ENCODE measurements at regions not wholly inside any gene's neighbourhood (a gene's known extent, or its start where the extent isn't known, plus 50 kb on each side); places are given as distances from the start of the nearest gene placed in this dataset.

DNA sequence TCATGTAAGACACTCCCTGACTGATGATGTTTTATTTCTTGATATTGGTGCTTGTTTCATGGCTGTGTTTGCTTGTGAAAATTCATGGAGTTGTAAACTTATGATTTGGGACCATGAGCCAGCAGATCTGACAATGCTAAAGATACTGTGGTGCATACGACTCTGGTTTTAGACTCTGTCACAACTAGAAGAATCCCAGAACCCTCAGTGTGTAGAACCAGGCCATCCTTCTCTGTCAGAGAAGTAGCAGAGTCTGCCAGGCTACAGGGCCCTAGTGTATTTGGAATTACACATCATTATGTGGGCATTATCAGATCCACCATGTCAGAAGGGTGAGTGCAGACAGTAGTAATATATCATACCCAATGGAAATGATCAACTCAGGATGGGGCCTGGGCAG, 209.8 kb upstream of the POU2AF2 start:
- DNase-seq (ENCODE audit: low read depth, low spot score), result no peak

DNA sequence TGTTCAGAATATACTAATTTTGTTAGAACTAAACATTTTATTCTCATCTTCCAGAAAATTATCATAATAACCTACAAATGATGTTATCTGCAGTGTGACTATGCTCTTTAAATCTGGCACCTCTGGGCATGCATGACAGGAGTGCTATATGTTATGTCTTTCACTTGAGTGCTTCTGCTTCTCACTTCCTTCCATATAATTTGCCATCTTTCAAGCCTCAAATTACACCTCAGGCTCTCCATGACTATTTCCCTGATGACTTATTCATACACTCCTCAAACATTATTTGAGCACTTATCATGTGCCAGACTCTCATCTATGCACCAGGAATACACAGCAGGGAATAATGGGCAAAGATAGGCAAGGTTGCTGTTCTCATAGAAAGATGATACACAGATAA, 219.3 kb upstream of the POU2AF2 start:
- DNase-seq (ENCODE audit: low read depth, low spot score), result no peak

DNA sequence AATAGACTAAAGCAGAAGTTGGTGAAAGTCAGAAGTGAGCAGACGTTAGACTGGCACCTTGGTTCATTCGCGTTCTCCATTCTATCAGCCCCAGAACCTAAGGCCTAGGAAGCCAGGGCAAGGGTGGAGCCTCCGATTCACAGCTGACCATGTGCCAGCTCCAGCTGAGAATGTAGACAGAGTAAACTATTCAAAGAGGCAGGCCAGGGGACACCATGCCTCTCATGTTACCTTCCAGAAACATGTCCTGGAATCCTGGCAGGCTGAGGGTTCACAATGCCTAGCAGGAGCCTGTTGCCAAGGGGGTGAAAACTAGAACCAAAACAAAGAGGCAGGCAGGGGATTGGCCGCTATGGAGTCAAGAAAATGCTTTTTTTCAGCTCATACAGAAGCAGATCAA, 224.4 kb upstream of the POU2AF2 start:
- DNase-seq (ENCODE audit: low read depth, low spot score), result no peak

GRCh38 chr11:111019871-111020670, 225.5 kb upstream of the POU2AF2 start:
- DNase-seq (ENCODE audit: low read depth, low spot score), result no peak

DNA sequence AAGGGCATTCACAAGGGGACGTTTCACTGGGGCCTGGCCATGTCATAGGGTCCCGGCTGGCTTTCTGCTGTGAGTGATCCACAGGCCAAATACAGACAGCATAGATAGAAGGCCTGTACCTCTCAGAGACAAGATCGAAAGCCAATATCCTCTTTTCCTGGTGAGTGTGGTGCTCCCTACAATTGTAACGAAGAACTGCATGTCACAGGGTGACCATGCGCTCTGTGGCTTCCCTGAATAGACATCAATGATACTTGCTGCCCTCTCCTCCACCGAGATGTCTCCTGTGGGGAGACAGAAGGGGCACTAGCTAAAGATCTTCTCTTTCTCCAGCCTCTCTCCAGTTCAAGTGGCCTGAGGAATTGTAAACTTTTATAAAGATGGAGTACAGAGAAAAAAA, 226.1 kb upstream of the POU2AF2 start:
- DNase-seq (ENCODE audit: low read depth, low spot score), result no peak

DNA sequence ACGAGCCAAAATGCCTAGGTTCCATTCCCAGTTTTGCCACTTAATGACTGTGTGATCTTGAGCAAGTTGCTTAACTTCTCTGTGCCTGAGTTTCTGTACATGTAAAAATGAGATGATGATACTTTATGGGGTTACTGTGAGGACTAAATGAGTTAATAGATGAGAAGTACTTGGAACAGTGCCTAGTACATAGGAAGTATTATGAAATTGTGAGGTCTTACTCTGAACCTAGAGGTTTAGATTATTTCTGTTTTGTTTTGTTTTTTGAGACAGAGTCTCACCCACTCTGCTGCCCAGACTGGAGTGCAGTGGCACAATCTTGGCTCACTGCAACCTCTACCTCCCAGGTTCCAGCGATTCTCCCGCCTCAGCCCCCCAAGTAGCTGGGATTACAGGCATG, 227.0 kb upstream of the POU2AF2 start:
- no peak for DNase-seq (ENCODE audit: low read depth, low spot score)

DNA sequence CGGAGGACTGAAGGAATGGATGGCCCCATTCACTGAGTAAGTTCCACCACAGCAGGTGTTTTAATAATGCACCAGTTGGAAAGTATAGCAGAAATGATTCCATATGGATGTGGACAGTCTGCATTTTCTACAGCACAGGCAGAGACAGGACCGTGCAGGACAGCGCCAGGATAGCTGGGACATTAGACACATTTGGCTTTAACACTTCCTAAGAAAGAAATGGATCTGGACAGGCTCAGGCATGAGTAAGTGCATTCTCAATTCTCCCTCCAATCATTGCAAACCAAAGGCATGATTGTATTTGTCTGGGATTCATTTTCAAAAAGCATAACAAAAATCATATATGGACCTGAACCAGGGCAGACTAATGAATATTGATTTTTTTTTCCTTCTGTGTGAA, 233.0 kb upstream of the POU2AF2 start:
- DNase-seq (ENCODE audit: low read depth, low spot score), result no peak

DNA sequence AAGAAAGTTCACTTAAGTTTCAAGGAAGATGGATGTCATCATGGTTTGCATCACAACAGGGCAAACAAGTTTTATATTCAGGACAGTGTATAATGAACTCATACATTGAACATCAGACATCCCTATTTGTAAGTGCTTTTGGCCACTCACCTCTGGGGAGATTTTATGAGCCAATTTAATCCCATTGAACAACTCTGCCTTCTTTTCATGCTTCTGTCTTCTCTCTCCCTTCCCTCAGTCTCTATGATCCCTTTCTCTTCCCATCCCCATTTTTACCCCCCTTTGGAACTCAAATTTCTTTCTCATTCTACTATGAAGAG, 234.3 kb upstream of the POU2AF2 start:
- DNase-seq (ENCODE audit: low read depth, low spot score), result no peak

GRCh38 chr11:111010391-111011274, 234.9 kb upstream of the POU2AF2 start:
- DNase-seq (ENCODE audit: low read depth, low spot score), result no peak

- DNase-seq (ENCODE audit: low read depth, low spot score), result no peak
Measured at GRCh38 chr11:111006227-111006626, 239.3 kb upstream of the POU2AF2 start.

GRCh38 chr11:111001986-111002611, 243.4 kb upstream of the POU2AF2 start:
- DNase-seq (ENCODE audit: low read depth, low spot score), result no peak

- no peak for DNase-seq (ENCODE audit: low read depth, low spot score)
Measured at GRCh38 chr11:111001081-111001430, 244.5 kb upstream of the POU2AF2 start.

DNA sequence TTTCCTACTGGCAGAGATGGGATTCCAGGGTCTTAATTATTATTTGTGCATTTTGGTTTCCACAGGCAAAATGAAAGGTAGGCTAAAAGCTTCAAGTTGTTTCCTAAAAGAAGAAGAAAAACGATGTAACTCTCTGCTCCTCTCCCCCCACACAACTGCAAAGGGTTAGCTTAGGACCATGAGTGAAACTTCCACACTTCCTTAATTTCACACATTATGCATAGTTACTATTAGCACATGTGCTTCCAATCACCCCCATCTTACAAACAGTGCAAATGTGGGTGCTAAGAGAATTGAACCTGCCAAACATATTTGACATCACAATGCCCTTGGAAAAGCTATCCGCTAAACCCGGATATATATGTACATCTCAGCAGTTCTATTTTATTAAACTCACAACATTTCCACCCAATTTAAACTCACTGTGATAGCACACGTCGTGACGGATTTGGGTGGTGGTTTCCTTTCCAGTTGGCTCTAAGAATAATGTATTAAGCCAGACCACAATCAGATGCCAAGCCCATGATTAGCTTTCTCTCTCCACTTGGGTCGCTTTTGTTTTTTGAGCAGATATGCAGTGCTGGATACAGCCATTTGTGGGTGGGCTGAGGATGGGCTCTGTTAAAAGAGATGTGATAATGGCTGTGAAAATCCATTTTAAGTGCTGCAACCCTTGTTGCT, 245.0 kb upstream of the POU2AF2 start:
- DNase-seq (ENCODE audit: low read depth, low spot score), result no peak

DNA sequence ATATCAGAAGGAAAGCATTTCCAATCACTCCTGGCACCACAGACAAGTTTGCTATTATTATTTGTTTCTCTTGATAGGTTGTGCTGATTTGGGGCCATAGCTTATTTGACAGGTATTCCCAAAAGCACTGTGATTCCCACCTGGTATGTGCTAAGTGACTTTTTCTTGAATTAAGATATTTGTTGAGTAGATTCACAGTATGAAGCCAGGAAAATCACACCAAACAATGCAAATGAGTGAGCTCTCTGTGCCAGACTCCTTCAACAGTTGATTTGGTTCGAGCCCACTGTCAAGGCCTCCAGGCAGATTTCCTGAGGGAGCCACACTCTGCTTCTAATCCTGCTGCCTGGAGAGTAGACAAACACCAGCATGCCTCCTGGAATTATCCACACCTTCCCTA, 253.0 kb upstream of the POU2AF2 start:
- no peak for DNase-seq (ENCODE audit: low read depth, low spot score)

GRCh38 chr11:110991661-110992355, 253.7 kb upstream of the POU2AF2 start:
- no peak for DNase-seq (ENCODE audit: low read depth, low spot score)

DNA sequence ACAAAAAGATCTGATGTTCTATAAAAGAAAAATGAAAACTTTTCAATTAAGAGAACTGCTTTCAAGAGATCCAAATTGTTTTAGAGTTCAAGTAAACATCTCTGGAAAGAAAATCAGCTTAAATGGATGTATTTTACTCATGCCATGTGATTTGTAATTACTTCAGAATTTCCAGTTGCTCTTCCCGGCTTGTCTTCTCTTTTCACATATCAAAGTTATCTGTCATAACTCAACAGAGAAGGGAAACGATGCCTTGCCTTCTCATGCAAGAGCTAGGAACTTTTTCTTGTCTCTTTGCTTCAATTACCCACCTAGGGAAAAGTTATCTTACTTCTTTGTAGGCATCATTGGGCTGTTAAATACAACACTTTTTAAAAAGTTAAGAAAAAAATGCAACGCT, 255.2 kb upstream of the POU2AF2 start:
- DNase-seq (ENCODE audit: low read depth, low spot score), result no peak

- DNase-seq (ENCODE audit: low read depth, low spot score), result no peak
Measured at GRCh38 chr11:110989428-110990133, 255.9 kb upstream of the POU2AF2 start.

GRCh38 chr11:110988671-110989070, 256.9 kb upstream of the POU2AF2 start:
- DNase-seq (ENCODE audit: low read depth, low spot score), result no peak

DNA sequence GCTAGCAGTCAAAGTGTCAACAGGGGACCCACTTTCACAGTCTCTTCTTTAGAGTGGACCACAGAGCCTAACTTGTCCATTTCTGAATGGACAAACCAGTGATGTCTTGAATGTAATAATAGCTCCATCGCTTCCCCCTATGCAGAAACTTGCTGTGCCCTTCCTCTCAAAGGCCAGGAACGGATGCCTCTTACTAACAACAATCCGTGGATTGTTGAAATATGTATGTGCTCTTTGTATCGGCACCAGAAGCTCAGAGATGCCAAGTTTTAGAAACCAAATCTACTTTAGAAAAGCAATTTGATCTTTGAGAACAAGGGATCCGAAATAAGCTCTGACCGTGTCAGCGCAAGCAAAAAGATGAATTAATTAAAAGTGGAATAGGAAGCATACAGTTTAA, 259.5 kb upstream of the POU2AF2 start:
- no peak for DNase-seq (ENCODE audit: low read depth, low spot score)

- no peak for DNase-seq (ENCODE audit: low read depth, low spot score)
Measured at GRCh38 chr11:110985547-110985946, 260.0 kb upstream of the POU2AF2 start.

DNA sequence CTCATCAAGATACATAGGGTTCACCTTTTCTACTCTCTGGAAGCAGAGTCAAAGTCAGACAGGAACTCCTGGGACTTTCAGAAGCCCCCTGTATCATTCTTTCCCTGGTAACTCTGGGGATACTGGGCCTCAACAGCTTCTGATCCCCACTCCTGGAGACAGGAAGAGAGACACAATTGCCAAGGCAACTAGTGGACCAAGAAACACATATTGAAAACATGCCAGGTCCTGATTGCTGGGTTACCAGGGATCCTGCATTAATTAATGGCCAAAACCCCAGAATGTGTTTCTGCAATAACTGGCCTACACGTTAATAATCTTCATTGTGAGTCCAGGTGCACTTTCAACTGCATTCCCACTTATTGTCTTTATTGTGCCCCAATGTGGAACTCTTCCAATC, 260.8 kb upstream of the POU2AF2 start:
- no peak for DNase-seq (ENCODE audit: low read depth, low spot score)
